Stomach (tissue), 8 donors: ENCODE measurements at regions not wholly inside any gene's neighbourhood (a gene's known extent, or its start where the extent isn't known, plus 50 kb on each side); places are given as distances from the start of the nearest gene placed in this dataset.

Experiments used
- DNase-seq, 2 donors: peaks; one replicate each; pipeline versions ENCODE4 v3.0.0 to v3.0.0-alpha.2; 2013 to 2019
- H3K27ac ChIP-seq, 5 donors: fragments of 200-600 bp in 4 of 5; sonication (generic) in 4 of 5; one replicate each; pipeline ENCODE4 v1.5.1; 2013 to 2019; ENCODE audit warnings: mild to moderate bottlenecking in 1 of 5, moderate library complexity in 1 of 5
- H3K27me3 ChIP-seq, 3 donors: fragments of 200-600 bp; sonication (generic); one replicate each; pipeline ENCODE4 v1.5.1; 2017 to 2019; ENCODE audit warnings: mixed run types in 1 of 3
- H3K36me3 ChIP-seq, 4 donors: fragments of 200-600 bp; sonication (generic); 1 replicate in 3 of 4; 2 replicates in 1 of 4; pipeline ENCODE4 v1.5.1; 2016 to 2019
- H3K4me1 ChIP-seq, 4 donors: fragments of 200-600 bp; sonication (generic); one replicate each; pipeline ENCODE4 v1.5.1; 2016 to 2019
- H3K4me3 ChIP-seq, 4 donors: fragments of 200-600 bp; sonication (generic) in 3 of 4; one replicate each; pipeline ENCODE4 v1.5.1; 2016 to 2019; ENCODE audit warnings: mild to moderate bottlenecking in 1 of 4
- H3K9me3 ChIP-seq, 4 donors: fragments of 200-600 bp; sonication (generic); one replicate each; pipeline ENCODE4 v1.5.1; 2016 to 2019
- EP300 ChIP-seq: sonication (generic); formaldehyde crosslinking; IDR thresholded peaks from one replicate; pipeline ENCODE4 v1.6.1; 2017; ENCODE audit warnings: antibody characterized with exemption
- POLR2A ChIP-seq, 4 donors: fragments of 450-650 bp; IDR thresholded peaks; one replicate each; pipeline ENCODE4 v1.6.1; 2016; ENCODE audit warnings: antibody characterized with exemption in 4 of 4, control low read depth in 2 of 4, mild to moderate bottlenecking in 1 of 4, moderate library complexity in 1 of 4
- POLR2AphosphoS5 ChIP-seq, 3 donors: sonication (generic); formaldehyde crosslinking; IDR thresholded peaks; one replicate each; pipeline ENCODE4 v1.6.1; 2016; ENCODE audit warnings: antibody characterized with exemption in 3 of 3
- WGBS, 5 donors: extraction: QIAGEN DNeasy Blood & Tissue Kit in 3 of 5; methylation state at CpG; one replicate each; pipeline versions ENCODE4 v1.1.5 to v1.1.7; 2013 to 2018; 5-methylcytosine and 5-hydroxymethylcytosine counted together
- intact Hi-C: fragments of 100-400 bp; cut with DNase I; formaldehyde crosslinking; loops from one replicate; pipeline ENCODE4 v1.15.1; 2023; ENCODE audit warnings: low total_unique reads
- TF ChIP-seq, protein P1 (sequence below), 7 experiments: fragments of 450-650 bp in 4 of 7; fragments of 200-600 bp in 3 of 7; sonication (generic) in 3 of 7; IDR thresholded peaks; one replicate each; pipeline ENCODE4 v1.5.1; 2016 to 2019; ENCODE audit warnings: antibody characterized with exemption in 7 of 7, control low read depth in 2 of 7, mild to moderate bottlenecking in 1 of 7
- donor health status: healthy with polysubstance abuse.
- donor health status: Bipolar disorder and iron deficiency.
- donor health status: healthy.

DNA sequence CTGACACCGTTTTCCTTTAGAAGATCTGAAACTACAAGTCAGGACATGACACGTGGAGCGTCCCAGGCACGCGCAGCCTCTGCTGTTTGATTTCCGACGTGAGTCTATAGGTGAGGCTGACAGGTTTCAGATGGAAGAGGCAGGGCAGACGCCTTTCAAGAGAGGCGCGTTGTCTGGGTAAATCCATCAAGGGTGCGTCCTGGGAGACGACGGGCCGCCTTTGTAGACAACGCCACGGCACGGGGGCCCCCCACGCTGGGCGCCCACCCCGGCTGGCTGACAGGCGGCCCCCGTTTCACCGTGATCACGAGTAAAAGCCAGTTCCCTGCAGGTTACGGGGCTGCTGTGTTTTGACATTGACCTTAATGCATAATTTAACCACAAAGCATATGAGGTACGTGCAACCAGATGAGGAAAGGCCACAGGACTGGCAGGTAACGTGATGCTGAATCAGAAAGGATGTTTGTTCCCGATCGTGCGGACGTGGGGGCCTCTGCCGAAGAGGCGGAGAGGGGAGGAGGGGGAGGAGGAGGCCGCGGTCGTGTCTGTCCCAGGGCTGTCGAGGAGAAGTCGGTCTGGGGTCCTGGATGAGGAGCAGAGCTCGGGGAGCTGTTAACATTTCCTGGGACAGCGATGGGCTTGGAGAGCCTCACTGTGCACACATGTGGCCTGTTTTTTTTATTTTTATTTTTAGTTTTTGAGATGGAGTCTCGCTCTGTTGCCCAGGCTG is 51.1 kb upstream of the PPP2R3B start:
- H3K27me3 ChIP-seq: peaks cover 0 to 22% (median 0%) of the 10 kb centered on the region in 3 donors
- no peak overlapping the region for H3K4me3 ChIP-seq
- H3K36me3 ChIP-seq: no peaks in the 10 kb centered on the region
- WGBS, 5 donors: 35 to 54% (median 46%) methylated on average over 32 to 41 of the region's 41 CpGs
- DNase-seq: no peak
- TF ChIP-seq POLR2AphosphoS5 (IDR thresholded peaks at IDR 0.05) (no peak), EP300 (no peak), POLR2A (IDR thresholded peaks at IDR 0.05) (no peak)
- TF ChIP-seq, protein P1, sequence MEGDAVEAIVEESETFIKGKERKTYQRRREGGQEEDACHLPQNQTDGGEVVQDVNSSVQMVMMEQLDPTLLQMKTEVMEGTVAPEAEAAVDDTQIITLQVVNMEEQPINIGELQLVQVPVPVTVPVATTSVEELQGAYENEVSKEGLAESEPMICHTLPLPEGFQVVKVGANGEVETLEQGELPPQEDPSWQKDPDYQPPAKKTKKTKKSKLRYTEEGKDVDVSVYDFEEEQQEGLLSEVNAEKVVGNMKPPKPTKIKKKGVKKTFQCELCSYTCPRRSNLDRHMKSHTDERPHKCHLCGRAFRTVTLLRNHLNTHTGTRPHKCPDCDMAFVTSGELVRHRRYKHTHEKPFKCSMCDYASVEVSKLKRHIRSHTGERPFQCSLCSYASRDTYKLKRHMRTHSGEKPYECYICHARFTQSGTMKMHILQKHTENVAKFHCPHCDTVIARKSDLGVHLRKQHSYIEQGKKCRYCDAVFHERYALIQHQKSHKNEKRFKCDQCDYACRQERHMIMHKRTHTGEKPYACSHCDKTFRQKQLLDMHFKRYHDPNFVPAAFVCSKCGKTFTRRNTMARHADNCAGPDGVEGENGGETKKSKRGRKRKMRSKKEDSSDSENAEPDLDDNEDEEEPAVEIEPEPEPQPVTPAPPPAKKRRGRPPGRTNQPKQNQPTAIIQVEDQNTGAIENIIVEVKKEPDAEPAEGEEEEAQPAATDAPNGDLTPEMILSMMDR (IDR thresholded peaks at IDR 0.05): no peak
- H3K4me1 ChIP-seq: no peaks in the 10 kb centered on the region
- intact Hi-C loops: no loop called here
- H3K27ac ChIP-seq: no peak overlapping the region
- H3K9me3 ChIP-seq: peaks cover 0 to 13% (median 4%) of the 10 kb centered on the region in 4 donors

GRCh38 chrX:439241-439640 is 52.5 kb upstream of the PPP2R3B start:
- Histone ChIP-seq H3K36me3 (no peaks in the 10 kb centered on the region), H3K4me1 (no peaks in the 10 kb centered on the region), H3K27ac (no peak overlapping the region), H3K27me3 (peaks cover 0 to 22% (median 0%) of the 10 kb centered on the region in 3 donors), H3K4me3 (no peak overlapping the region), H3K9me3 (peaks cover 0 to 13% (median 4%) of the 10 kb centered on the region in 4 donors)
- WGBS, 5 donors: 89 to 97% (median 92%) methylated on average over 7 of the region's 7 CpGs
- TF ChIP-seq EP300: no peak
- TF ChIP-seq, protein P1 (IDR thresholded peaks at IDR 0.05): no peak
- TF ChIP-seq POLR2A (IDR thresholded peaks at IDR 0.05): no peak
- no peak for TF ChIP-seq POLR2AphosphoS5 (IDR thresholded peaks at IDR 0.05)
- DNase-seq: no peak
- intact Hi-C loops: no loop called here

DNA sequence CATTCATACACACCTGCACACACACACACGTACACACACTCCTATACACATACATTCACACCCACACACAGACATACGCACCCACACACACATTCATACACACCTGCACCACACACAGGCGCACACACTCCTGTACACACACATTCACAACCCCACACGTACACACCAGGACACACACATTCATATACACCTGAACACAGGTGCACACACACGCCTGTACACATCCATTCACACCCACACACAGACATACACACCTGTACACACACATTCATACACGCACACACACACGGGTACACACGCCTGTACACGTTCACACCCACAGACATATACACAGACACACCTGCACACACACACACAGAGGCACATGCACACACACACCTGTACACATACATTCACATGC is 53.0 kb upstream of the PPP2R3B start:
- Histone ChIP-seq H3K27ac (no peak overlapping the region), H3K9me3 (peaks cover 0 to 13% (median 4%) of the 10 kb centered on the region in 4 donors), H3K27me3 (peaks cover 0 to 22% (median 0%) of the 10 kb centered on the region in 3 donors), H3K4me1 (no peaks in the 10 kb centered on the region), H3K36me3 (no peaks in the 10 kb centered on the region), H3K4me3 (no peak overlapping the region)
- no peak for DNase-seq
- TF ChIP-seq POLR2AphosphoS5 (IDR thresholded peaks at IDR 0.05): no peak
- TF ChIP-seq, protein P1 (IDR thresholded peaks at IDR 0.05): no peak
- TF ChIP-seq POLR2A (IDR thresholded peaks at IDR 0.05): no peak
- TF ChIP-seq EP300: no peak
- 93 to 97% (median 94%) methylated on average over 9 of the region's 9 CpGs; no CpG with 5 or more reads in 1 of the 5 donors for WGBS, 5 donors
- intact Hi-C loops: no loop called here

GRCh38 chrX:440636-441035 is 53.9 kb upstream of the PPP2R3B start:
- peaks cover 0 to 13% (median 8%) of the 10 kb centered on the region in 4 donors for H3K9me3 ChIP-seq
- intact Hi-C loops: no loop called here

More at GRCh38 chrX:440636-441035, 53.9 kb upstream of the PPP2R3B start:
- 91 to 96% (median 92%) methylated on average over 13 to 14 of the region's 14 CpGs for WGBS, 5 donors
- peaks cover 0 to 22% (median 0%) of the 10 kb centered on the region in 3 donors for H3K27me3 ChIP-seq
- H3K4me1 ChIP-seq: no peaks in the 10 kb centered on the region
- H3K27ac ChIP-seq: no peak overlapping the region
- TF ChIP-seq POLR2A (IDR thresholded peaks at IDR 0.05): no peak
- TF ChIP-seq, protein P1 (IDR thresholded peaks at IDR 0.05): no peak
- no peak for TF ChIP-seq EP300
- no peak for TF ChIP-seq POLR2AphosphoS5 (IDR thresholded peaks at IDR 0.05)
- H3K36me3 ChIP-seq: no peaks in the 10 kb centered on the region
- no peak overlapping the region for H3K4me3 ChIP-seq
- no peak for DNase-seq
